BE2C (cell line): ENCODE measurements at regions not wholly inside any gene's neighbourhood (a gene's known extent, or its start where the extent isn't known, plus 50 kb on each side); places are given as distances from the start of the nearest gene placed in this dataset.

Source experiments
- DNase-seq: peaks from one replicate; pipeline ENCODE4 v3.0.0-alpha.2; 2020
- H3K27me3 ChIP-seq: fragments of 250-450 bp; sonication (Bioruptor Pico); 2 replicates; pipeline ENCODE4 v1.5.1; 2020; ENCODE audit warnings: mild to moderate bottlenecking
- H3K36me3 ChIP-seq: fragments of 250-450 bp; sonication (Bioruptor Pico); 2 replicates; pipeline ENCODE4 v1.5.1; 2020; ENCODE audit warnings: mild to moderate bottlenecking
- H3K4me1 ChIP-seq: fragments of 250-450 bp; sonication (Bioruptor Pico); 2 replicates; pipeline ENCODE4 v1.5.1; 2020
- H3K4me3 ChIP-seq: 2 replicates; pipeline ENCODE4 v1.5.1; 2011; ENCODE audit warnings: low read depth, low read length
- H3K9me3 ChIP-seq: fragments of 250-450 bp; sonication (Bioruptor Pico); 2 replicates; pipeline ENCODE4 v1.5.1; 2020
- TF ChIP-seq, protein P1 (sequence below): IDR thresholded peaks from 2 replicates; pipeline ENCODE4 v1.5.1; 2012; ENCODE audit warnings: mild to moderate bottlenecking, low read depth, low read length

- Histone ChIP-seq H3K9me3 (no peaks in the 10 kb centered on the region), H3K36me3 (no peaks in the 10 kb centered on the region), H3K4me3 (no peak overlapping the region), H3K27me3 (no peaks in the 10 kb centered on the region), H3K4me1 (no peaks in the 10 kb centered on the region)
- TF ChIP-seq, protein P1, sequence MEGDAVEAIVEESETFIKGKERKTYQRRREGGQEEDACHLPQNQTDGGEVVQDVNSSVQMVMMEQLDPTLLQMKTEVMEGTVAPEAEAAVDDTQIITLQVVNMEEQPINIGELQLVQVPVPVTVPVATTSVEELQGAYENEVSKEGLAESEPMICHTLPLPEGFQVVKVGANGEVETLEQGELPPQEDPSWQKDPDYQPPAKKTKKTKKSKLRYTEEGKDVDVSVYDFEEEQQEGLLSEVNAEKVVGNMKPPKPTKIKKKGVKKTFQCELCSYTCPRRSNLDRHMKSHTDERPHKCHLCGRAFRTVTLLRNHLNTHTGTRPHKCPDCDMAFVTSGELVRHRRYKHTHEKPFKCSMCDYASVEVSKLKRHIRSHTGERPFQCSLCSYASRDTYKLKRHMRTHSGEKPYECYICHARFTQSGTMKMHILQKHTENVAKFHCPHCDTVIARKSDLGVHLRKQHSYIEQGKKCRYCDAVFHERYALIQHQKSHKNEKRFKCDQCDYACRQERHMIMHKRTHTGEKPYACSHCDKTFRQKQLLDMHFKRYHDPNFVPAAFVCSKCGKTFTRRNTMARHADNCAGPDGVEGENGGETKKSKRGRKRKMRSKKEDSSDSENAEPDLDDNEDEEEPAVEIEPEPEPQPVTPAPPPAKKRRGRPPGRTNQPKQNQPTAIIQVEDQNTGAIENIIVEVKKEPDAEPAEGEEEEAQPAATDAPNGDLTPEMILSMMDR, result no peak
- no peak for DNase-seq
Measured at GRCh38 chr22:48894804-48895250, 932.8 kb downstream of the BRD1 start.

DNA sequence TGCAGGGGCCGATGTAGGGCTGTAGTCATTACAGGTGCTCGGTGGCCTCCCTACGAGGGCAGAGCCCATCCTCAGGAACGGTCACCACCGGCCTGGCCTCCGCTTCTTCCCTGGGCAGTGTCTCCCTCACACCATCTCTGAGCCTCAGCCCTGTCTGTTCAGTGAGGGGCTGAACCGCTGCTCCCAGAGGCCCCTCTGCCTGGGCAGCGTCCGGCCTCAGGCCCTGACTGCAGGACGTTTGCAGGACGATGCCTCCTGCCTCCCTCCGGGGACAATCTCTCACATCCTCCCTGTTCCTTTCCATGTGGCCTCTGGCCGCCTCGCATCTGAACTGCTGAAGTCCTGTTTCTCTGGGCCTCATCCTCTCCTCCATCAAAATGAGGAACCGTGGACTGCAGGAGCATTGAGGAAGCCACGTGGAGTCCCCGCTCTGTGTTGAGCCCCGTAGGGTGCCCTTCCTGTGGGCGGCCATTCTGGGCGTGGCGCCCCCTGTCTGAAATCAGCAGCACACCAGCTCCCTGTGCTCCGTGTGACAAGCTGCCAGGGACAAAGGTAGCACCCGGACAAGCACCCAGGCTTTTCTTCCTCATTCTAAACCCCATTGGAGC lies 933.5 kb downstream of the BRD1 start:
- no peak for DNase-seq
- TF ChIP-seq, protein P1, result no peak
- no peaks in the 10 kb centered on the region for H3K36me3 ChIP-seq
- no peaks in the 10 kb centered on the region for H3K27me3 ChIP-seq
- no peak overlapping the region for H3K4me3 ChIP-seq
- no peaks in the 10 kb centered on the region for H3K9me3 ChIP-seq
- H3K4me1 ChIP-seq, result no peaks in the 10 kb centered on the region

DNA sequence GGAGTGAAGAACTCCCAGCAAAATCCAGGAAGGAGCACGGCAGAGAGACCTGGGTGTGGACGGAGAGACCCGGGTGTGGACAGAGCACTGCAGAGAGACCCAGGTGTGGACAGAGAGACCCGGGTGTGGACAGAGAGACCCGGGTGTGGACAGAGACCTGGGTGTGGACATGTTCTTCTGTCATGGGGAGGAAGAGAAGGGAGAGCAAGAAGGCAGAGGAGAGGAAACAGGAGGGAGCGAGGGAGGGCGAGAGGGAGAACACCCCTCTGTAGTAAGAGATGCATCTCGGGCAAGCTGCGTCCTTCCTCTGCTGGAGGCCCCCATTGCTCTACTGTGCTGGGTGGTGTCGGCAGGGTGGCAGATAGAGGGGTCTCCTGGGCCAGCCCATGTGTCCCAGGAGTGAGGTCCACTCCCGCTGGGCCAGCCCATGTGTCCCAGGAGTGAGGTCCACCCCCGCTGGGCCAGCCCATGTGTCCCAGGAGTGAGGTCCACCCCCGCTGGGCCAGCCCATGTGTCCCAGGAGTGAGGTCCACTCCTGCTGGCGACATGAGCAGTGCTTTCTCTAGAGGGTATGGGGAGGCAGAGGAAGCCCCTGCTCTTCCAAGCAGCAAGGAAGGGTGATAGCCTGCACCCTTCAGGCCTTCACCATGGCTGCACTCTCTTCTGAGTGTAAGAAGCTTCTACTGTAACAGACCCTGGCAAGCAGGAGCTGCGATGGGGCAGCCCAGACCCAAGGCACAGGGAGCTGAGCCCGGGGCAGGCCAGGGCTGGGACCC lies 934.2 kb downstream of the BRD1 start:
- no peak overlapping the region for H3K4me3 ChIP-seq
- DNase-seq, result no peak
- H3K4me1 ChIP-seq, result no peaks in the 10 kb centered on the region
- no peaks in the 10 kb centered on the region for H3K36me3 ChIP-seq
- TF ChIP-seq, protein P1, result no peak
- H3K27me3 ChIP-seq, result no peaks in the 10 kb centered on the region
- no peaks in the 10 kb centered on the region for H3K9me3 ChIP-seq

DNA sequence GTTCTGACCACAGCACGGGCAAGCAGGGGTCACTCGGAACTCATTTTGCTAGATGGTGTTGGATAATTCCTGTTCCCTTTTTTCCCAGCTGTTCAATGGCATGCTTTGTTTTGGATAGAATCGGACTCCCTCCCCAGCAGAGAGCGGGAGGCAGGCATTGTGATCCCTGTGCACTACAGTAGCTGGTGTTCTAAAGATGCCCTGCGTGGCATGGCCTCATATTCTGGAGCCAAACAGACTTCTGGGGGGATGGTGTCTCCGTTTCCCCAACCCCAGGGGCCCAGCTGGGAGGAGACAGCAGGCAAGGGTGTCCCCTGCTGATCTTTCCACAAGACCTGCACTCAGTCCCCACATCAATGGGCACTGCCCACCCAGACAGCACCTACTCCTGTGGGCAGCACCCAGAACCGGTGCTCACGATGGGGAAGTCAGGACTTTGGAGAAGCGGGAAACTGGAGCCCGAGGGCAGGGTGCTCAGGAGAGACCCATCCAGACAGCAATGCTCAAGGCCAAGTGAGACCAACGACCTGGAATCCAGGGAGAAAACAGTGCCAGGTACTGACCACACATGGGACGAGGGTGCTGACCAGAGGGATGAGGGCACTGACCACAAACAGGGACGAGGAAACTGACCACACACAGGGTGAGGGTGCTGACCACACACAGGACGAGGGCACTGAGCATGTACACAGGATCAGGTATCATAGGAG lies 934.9 kb downstream of the BRD1 start:
- no peaks in the 10 kb centered on the region for H3K27me3 ChIP-seq

DNA sequence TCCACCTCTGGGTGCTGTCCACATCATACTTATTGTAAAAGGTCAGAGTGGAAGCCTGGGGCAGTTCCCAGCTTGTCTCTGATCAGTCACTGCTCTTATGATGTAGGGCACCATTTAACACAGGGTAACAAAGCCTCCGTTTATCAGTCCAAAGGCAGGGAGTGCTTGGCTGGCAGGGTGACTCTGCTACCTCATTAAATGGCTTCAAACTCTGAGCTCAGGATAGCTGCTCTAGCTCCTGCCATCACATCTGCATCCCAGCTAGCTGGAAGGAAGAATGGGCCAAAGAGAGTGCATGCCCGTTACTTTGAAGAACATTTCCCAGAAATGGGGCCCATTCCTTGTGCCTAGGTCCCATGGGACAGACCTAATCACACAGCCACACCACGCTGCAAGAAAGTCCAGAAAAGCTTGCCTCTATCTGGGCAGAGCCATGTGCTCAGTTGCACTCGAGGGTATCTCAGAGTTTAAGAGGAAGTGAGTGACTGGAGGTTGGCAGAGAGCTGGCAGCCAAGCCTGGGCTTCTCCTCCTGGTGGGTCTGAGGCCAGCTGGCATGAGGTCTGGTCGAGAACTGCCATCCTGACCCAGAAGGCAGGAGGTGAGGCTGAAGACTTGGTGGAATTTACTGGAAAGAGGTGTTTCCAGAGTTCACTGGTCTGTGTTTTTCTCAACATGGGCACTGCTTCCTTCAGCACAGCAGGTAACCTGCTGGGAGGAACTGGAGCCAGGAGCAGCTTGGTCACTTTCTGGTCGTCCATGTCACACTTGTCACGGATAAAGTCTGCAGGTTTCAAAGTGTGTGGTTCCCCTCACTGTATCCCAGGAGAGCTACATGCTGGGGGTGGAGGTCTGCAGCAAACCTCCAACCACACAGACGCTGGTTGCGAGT lies 935.7 kb downstream of the BRD1 start:
- no peaks in the 10 kb centered on the region for H3K4me1 ChIP-seq
- H3K36me3 ChIP-seq, result no peaks in the 10 kb centered on the region
- TF ChIP-seq, protein P1, result no peak
- DNase-seq, result no peak
- H3K4me3 ChIP-seq, result no peak overlapping the region
- no peaks in the 10 kb centered on the region for H3K9me3 ChIP-seq
- no peaks in the 10 kb centered on the region for H3K27me3 ChIP-seq

More for the DNA sequence above, 934.9 kb downstream of the BRD1 start:
- TF ChIP-seq, protein P1, result no peak
- no peak for DNase-seq
- H3K4me1 ChIP-seq, result no peaks in the 10 kb centered on the region
- H3K36me3 ChIP-seq, result no peaks in the 10 kb centered on the region
- no peaks in the 10 kb centered on the region for H3K9me3 ChIP-seq
- H3K4me3 ChIP-seq, result no peak overlapping the region
